K562 (cell line): ENCODE measurements at regions not wholly inside any gene's neighbourhood (a gene's known extent, or its start where the extent isn't known, plus 50 kb on each side); places are given as distances from the start of the nearest gene placed in this dataset.
A peak's percentile ranks its signal among the peaks of the same experiment; 100 is the strongest.

Experiments used
- ETV1 ChIP-seq: fragments of 450-650 bp; conservative IDR thresholded peaks from 2 replicates; pipeline ENCODE4 v1.6.1; 2016; ENCODE audit warnings: missing genetic modification characterization, control low read depth, low read depth, missing compliant biosample characterization
- ETV6 ChIP-seq, 3 experiments: fragments of 150-350 bp in 1 of 3; sonication (generic) in 1 of 3; formaldehyde crosslinking in 1 of 3; IDR thresholded peaks; 2 replicates each; pipeline versions ENCODE4 v1.6.1 to v1.8.0; 2014 to 2022; ENCODE audit warnings: borderline replicate concordance in 2 of 3, low read depth in 2 of 3, antibody characterized with exemption in 1 of 3, low read length in 1 of 3, mild to moderate bottlenecking in 1 of 3, missing genetic modification reagents in 1 of 3
- MCM2 ChIP-seq: fragments of 450-650 bp; IDR thresholded peaks from 2 replicates; pipeline ENCODE4 v1.6.1; 2017; ENCODE audit warnings: low read depth, mild to moderate bottlenecking
- NR2F6 ChIP-seq: fragments of 450-650 bp; formaldehyde crosslinking; IDR thresholded peaks from 2 replicates; pipeline ENCODE4 v1.4.0; 2020; ENCODE audit warnings: mild to moderate bottlenecking
- PRDM10 ChIP-seq: fragments of 450-650 bp; IDR thresholded peaks from 2 replicates; pipeline ENCODE4 v1.6.1; 2018; ENCODE audit not compliant: partially characterized antibody
- THRAP3 ChIP-seq: fragments of 450-650 bp; IDR thresholded peaks from 2 replicates; pipeline ENCODE4 v1.6.1; 2016; ENCODE audit warnings: mild to moderate bottlenecking, inconsistent platforms, borderline replicate concordance
- WHSC1 ChIP-seq: IDR thresholded peaks from one replicate; pipeline ENCODE4 v1.6.1; 2012; ENCODE audit warnings: low read length, control low read depth, inconsistent platforms
- ZNF134 ChIP-seq: fragments of 250-450 bp; sonication (Bioruptor Pico); conservative IDR thresholded peaks from 2 replicates; pipeline ENCODE4 v1.4.0; 2020
- ZNF318 ChIP-seq, 2 experiments: fragments of 450-650 bp; IDR thresholded peaks; 2 replicates each; pipeline ENCODE4 v1.6.1; 2016; ENCODE audit warnings: mild to moderate bottlenecking in 2 of 2, borderline replicate concordance in 1 of 2, low read depth in 1 of 2, moderate library complexity in 1 of 2
- ZNF639 ChIP-seq, 2 experiments: fragments of 200-800 bp in 1 of 2; sonication (Bioruptor generic) in 1 of 2; sonication (generic) in 1 of 2; formaldehyde crosslinking in 1 of 2; IDR thresholded peaks in 1 of 2; conservative IDR thresholded peaks in 1 of 2; 2 replicates each; pipeline versions ENCODE4 v1.5.0 to v1.6.1; 2016 to 2020; ENCODE audit warnings: missing compliant biosample characterization in 1 of 2, missing genetic modification characterization in 1 of 2, missing genetic modification reagents in 1 of 2

- TF ChIP-seq ZNF318 (IDR thresholded peaks at IDR 0.05; ENCODE audit: borderline replicate concordance in 1 of 2, low read depth in 1 of 2) (0 out of 4 replicates have a peak, but pooled peaks of 1 of the 2 experiments have one; percentile 26), THRAP3 (no peak), ZNF134 (CRISPR knock-in tag) (peak; percentile 44; the same call in 1 of the 2 replicates), PRDM10 (no peak), WHSC1 (no peak), ETV1 (peak; percentile 38; the same call in 1 of the 2 replicates), NR2F6 (CRISPR knock-in tag) (no peak), ZNF639 (CRISPR knock-in tag; conservative IDR thresholded peaks at IDR 0.05 in 1 of 2, IDR thresholded peaks at IDR 0.05 in 1 of 2) (0 out of 4 replicates have a peak, but pooled peaks of 1 of the 2 experiments have one; percentile 52), ETV6 (IDR thresholded peaks at IDR 0.05; ENCODE audit: borderline replicate concordance in 1 of 2, low read depth in 2 of 2, low read length in 1 of 2) (0 out of 4 replicates have a peak, but pooled peaks of 1 of the 2 experiments have one; percentile 19), ETV6 (CRISPR knock-in tag; IDR thresholded peaks at IDR 0.05; ENCODE audit: borderline replicate concordance) (no peak), MCM2 (no peak)
Measured at GRCh38 chr5:157918811-157919742, 60.1 kb upstream of the CLINT1 start (continued).
